Ureter (tissue), 1 donor: ENCODE measurements at regions not wholly inside any gene's neighbourhood (a gene's known extent, or its start where the extent isn't known, plus 50 kb on each side); places are given as distances from the start of the nearest gene placed in this dataset.
"Not testable (repeated sequence)": the region's sequence is repeated elsewhere in the genome, so short reads cannot be mapped to it uniquely, and the experiment has no call there.

Experiments
- DNase-seq: peaks from one replicate; pipeline ENCODE4 v3.0.0-alpha.2; 2020; ENCODE audit warnings: low spot score
- donor health status: DM: yes; HTN: yes; CAD: no.

DNA sequence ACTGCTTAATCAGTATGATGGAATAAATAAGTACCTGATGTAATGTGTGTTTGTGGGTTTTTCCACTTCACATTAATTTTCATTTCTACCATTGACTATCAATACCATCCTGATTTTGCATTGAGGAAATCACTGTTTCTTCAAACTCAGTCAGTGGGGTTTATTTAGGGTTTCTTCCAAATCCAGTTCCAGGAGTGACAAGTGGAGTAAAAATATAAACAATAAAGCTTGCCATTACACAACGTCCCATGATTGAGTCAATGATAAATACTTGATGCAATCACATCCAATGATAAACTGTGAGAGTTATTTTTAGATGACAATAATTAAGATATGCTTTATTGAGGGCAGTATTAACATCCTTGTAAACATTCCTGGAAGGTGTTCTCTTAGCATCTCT, 1037.4 kb upstream of the GJE1 start:
- no peak for DNase-seq

DNA sequence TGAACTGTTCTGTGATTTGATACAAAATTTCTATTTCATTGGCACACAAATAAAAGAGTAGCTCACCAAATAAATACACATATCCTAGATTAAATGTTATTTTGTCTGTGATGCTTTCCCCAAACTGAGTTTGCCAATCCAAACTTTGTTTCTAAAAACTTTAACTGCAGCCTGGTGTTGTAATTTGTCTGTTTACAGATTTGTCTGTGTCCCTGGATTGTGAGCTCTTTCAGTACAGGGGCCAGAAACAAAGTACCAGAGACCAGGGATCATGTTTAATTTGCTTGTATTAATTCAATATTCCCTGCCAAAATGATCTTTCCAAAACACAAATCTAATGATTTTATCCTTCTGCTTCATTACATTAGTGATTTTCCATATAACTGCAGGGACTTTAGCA, 1044.6 kb upstream of the GJE1 start:
- DNase-seq: no peak

DNA sequence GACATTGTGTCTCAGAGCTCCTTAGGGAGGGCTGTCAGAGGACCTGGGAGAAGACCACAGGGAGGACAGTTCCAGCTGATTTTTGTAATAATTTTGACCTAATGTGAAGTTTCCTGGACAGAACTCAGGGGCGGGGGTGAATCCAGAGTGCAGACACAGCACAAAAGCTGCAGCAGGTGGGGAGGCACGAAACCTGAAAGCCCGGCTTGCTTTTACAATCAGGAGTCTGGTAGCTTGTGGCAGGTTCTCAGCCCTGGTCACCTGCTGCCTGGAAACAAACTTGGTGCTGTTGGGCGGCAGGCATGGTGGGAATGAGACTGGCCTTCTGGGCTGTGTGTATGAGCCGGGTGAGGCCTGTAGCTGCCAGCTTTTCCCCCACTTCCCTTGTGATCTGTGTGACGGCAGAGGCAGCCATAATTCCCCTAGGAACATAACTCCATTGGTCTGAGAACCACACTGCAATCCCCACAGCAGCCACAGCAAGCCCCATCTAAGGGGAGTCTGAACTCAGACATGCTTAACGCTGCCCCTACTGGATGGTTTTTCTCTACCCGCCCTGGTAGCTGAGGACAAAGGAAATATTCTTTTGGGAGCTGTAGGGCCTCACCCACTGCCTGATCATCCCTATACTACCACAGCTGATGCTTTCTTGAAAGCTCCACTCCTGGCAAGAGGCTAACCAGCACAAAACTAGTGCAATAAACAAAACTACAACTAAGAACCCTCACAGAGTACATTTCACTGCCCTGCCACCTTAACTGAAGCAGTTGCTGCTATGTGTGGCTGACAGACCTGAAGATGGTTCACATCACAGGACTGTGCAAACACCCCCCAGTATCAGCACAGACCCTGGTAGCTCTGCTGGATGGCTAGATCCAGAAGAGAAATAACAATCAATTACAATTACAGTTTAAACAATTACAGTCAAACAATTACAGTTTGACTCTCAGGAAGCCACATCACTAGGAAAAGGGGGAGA, 1055.1 kb upstream of the GJE1 start:
- no peak for DNase-seq

DNA sequence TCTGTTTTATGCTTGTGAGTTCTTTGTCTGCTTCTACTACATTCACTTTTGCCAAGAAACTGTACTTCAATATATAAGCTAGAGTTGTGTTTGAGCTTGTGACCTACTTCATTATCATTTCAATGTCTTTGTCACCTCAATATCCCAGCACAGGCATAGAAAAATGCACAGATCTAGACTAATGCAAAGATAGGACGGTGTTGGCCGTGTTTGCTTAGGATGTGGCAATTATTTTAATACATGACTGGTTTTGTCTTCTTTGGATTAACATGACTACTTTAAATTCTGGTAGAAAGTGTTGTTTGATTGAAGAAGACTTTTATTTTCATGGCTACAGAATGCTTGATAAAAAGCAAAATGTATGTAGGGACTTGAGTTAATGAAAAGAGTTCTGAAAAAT, 1075.0 kb upstream of the GJE1 start:
- DNase-seq: no peak

DNA sequence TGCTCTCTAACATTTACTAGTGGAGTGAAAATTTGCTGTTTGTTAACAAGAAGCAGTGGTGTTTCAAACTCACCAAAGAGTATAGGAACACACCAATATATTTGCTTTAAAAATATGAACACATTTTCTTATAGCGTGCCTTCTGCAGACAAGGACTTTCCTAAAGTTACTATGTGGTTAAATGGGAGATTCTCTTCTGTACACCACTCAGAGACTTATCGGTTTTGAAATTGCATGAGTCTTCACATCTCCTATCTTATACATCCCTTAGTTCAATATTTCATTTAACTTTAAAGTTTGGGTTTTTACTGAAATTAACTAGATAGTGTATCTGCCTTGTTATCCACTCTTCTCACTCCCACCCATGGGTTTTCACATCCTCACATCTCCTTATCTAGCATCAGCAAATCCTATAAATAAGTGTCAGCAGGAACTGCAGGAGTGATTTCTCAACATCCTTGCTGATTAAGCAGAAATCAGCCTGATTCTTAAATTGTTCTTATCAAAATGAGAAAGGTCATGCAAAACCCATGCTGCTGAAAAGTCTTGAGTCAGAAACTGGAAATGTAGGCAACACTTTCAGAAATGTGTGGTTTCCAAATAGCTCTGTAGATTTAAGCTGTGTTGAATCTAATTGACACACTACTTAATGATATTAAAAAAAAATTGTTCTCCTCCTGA, 1075.6 kb upstream of the GJE1 start:
- DNase-seq: no peak

DNA sequence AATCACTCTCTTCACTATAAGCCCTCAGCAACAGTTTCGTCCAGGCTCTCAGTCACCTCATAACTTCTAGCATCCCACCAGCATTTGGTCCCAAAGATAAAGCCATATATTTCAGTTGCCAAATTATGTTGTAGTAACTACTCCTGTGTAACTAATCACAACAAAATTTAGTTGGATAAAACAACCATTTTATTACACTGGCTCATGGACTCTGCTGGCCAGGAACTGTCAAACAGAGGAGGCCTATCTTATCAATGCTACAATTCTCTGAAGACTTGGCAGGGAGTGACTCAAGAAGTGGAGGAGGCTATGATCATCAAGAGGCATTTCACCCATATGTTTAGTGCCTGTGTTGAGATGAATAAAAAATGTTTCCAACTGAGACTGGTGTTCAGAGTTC, 1082.3 kb upstream of the GJE1 start:
- DNase-seq: no peak

DNA sequence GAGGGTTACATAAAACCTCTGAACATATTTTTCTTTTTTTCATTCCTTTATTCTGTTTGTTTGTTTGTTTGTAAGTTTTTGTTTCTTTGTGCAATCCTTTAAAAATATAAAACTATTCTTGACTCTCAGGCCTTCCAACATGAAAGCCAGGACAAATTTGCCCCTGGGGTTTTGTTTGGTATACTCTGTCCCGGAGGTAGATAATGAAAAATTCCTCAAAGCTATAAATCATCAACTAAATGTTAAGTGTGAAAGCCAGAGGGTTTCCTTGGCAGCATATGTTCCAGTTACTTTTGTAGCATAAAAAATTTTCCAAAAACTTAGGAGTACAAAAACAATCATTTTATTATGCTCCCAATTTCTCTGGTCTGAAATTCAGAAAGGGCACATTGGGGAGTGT, 1084.3 kb upstream of the GJE1 start:
- no peak for DNase-seq

DNA sequence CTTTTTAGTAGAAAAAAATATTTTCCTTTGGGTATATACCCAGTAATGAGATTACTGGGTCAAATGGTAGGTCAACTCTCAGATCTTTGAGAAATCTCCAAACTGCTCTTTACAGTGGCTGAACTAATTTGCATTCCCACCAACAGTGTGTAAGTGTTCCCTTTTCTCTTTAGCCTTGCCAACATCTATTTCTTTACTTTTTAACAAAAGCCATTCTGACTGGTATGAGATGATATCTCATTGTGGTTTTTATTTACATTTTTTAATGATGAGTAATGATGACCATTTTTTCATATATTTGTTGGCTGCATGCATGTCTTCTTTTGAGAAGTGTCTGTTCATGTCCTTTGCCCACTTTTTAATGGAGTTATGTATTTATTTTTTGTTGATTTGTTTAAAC, 1086.2 kb upstream of the GJE1 start:
- DNase-seq: not testable (repeated sequence)

DNA sequence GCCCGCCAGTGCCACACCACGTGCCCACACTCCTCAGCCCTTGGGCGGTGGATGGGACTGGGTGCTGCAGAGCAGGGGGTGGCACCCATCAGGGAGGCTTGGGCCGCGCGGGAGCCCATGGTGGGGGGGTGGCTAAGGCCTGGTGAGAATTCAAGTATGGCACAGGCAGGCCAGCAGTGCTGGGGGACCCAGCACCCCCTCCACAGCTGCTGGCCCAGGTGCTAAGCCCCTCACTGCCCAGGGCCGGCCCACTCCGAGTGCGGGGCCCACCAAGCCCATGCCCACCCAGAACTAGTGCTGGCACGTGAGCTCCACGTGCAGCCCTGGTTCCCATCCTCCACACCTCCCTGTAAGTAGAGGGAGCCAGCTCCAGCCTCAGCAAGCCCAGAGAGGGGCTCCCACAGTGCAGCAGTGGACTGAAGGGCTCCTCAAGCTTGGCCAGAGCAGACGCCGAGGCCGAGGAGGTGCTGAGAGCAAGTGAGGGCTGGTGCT, 1091.1 kb upstream of the GJE1 start:
- DNase-seq: no peak

DNA sequence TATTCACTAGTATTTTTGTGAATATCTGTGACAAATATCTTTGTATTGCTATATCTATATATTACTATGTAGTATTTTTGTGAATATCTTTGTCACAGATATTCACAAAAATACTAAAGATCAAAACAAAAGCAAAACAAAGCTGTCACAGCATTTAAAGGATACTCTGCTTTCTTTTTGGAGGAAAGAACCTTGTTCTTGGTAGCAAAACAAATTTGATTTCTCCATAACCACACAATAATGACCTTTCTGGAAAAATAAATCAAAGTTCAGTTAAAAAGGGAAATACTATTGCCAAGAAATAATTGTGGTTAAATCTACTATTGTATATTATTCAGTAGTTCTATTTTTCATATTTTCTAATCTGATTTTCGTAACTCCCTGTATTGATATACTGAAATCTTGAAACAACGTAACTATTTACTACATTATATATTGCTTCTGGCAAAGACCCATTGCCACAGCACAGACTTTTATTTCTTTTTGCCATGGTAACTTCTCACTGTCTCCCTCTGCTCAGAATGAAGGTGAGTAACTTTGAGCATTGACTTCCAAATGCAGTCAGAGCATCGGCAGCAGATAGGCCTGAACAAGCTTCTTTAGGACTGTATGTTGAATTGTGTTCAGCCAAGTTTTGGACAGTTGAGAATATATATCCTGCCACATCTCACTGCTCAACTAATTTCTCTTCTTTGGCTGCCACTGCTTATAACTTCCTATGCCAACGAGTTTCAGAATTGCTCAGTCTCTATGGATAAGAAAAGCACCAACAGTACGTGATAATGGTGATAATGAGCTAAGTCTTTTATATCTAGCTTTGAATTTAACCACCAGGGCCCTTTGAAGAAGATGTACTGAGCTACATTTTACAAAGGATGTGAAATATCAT, 1097.2 kb upstream of the GJE1 start:
- DNase-seq: no peak

DNA sequence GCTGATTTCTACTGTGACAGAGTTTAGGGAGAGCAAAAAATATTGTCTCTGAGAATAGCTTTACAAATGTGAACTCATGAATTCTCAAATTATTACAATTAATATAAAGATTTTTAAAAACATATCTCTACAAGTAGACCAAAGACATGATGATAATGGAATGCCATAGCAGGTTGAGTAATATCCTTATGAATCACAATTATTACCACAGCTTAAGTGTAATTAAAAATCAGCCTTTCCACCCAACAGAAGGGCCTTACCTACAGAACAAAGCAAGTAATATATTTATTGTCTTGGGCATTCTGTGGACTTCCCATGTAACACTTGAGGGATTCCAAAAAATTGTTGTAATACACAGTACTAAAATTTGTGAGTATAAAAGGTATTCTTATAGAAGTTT, 1099.6 kb upstream of the GJE1 start:
- DNase-seq: no peak

DNA sequence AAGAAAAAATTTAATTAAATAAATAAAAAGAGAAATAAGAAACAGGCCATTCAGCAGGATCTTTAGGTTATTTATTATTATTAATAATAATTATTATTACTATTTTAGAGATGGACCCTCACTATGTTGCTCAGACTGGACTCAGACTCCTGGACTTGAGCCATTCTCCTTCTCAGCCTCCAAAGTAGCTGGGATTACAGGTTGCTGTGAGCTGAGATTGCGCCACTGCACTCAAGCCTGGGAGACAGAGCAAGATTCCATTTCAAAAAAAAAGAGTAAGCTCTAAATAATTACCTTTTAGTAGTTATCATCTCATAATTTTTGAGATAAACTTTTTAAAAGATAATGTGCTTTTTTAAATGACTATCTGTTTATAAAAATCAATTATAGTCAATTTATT, 1102.8 kb upstream of the GJE1 start:
- no peak for DNase-seq

DNA sequence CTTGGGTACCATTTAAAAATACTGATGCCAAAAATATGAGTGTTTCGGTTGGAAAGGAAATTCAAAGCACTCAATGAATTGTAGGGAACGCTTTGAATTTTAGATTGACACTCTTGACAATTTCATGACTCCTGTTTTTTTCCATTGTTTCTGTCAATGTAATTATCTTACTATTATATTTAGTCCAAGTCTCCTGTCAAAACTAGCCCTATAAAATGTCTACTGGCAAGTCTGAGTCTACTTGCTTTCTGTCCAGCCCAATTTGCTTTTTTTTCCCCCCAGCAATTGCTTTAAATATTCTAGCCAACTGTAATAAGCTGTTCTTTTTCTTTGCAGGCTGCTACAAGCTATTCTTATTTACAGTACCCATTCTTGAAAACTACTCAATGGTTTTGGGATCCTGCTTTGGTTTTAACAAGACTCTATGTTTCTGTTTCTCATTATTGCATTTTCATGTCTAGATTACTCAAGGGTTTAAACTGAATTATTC, 1103.9 kb upstream of the GJE1 start:
- DNase-seq: no peak

DNA sequence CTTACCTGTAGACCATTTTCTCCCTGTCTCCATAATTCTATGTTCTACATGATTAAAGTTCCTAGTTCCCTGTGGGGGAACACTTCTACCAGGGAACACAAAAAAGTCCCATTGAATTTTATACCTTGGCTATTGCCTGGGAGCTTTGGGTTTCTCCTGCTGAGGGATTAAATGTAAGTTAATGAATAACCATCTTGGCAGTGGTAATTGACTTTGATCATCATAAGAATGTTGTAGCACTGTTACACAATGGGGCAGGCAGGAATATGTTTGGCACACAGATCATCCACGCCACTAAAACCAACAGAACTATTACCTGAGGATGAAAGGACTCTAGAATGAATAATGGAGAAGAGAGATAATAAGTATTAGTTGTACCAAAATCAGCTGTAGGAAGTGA, 1106.2 kb upstream of the GJE1 start:
- DNase-seq: no peak

DNA sequence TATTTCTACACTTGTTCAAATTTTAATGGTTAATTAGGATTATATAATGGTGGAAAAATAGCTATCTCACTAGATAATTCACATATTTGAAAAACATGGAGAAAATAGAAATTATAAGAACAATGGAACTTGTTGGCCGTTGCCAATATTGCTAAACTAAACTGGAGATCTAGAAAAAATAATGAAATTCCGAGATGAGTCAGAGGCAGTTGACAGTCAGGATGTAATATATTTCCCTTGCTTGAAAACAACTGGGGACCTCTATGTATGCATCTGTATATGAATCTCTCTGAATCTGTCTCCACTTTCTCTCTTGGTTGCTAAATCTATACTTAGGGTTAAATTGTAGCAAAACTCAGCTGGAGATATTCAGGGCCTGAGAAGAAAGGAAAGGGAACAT, 1108.2 kb upstream of the GJE1 start:
- DNase-seq: no peak

DNA sequence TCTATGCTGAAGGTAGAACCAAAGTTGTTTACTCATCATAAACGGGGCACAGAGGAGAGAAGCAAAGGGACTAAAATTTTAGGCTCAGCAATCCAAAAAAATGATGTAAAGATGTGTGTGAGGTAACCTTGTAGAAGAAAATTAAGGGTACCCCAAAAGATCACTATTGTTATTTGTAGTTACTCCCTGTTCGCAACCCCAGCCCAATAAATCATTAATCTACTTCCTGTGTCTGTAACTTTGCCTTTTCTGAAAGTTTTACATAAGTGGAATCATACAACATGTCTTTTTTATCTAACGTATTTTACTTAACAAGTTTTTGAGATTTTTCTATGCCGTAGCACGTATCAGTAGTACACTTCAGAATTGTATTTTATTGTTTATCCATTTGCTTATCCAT, 1114.8 kb upstream of the GJE1 start:
- no peak for DNase-seq

DNA sequence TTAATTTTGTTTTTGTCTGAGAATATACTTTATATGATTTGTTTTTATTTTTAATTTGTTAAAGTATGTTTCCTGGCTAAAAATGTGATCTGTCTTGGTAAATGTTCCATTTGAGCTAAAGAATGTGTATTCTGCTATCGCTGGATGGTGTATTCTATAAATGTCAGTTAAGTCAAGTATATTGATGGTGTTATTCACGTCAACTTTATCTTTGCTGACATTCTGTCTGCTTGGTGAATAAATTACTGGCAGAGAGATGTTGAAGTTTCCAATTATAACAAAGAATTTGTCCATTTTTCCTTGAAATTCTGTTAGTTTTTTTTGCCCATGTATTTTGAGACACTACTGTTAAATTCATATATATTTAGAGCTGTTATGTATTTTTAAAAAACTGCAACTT, 1131.8 kb upstream of the GJE1 start:
- no peak for DNase-seq

DNA sequence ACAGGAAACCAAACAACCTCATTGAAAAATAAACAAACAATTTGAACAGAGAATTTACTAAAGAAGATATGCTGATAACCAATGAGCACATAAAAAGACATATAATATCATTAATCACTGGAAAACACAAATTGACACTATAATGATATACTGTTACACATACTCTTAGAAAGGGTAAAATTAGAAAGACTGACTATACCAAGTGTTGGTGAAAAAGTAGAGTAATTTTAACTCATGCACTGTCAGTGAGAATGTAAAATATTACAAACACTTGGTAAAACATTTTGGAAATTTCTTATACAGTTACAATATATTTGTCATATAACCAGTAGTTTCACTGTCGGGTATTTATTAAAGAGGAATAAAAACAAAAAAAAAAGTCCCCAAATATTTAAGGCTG, 1139.2 kb upstream of the GJE1 start:
- DNase-seq: no peak

DNA sequence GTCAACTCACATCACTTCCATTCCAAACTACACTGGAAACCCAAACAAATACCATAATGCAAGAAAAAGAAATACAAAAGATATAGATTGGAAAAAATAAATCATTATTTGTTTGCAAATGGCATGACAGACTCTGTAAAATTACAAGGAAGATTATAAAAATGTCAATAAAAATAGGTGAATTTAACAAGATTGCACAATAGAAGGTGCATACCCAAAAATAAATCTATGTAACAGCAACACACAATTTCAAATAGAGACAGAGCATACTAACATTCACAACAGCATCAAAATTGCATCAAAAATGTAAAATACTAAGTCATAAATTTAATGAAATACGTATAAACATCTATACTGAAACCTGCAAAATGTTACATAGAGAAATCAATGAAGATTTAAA, 1140.0 kb upstream of the GJE1 start:
- DNase-seq: no peak

DNA sequence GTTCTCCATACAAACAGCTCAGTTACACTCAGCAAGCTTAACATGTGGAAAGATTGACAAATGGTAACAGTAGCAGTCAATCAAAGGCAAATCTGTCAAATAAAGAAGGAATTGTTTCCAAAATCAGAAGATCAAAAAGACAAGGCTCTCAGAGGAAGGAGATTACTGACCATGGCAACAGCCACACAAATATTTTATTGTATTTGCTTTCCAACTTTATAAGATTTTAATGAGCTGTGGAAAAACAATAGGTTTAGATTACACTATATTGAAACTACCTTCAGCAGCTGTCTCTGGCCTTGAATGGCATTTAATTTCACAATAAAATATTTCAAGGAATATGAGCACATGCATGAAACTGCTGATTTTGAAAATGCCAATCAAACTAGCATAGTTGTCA, 1143.9 kb upstream of the GJE1 start:
- no peak for DNase-seq

DNA sequence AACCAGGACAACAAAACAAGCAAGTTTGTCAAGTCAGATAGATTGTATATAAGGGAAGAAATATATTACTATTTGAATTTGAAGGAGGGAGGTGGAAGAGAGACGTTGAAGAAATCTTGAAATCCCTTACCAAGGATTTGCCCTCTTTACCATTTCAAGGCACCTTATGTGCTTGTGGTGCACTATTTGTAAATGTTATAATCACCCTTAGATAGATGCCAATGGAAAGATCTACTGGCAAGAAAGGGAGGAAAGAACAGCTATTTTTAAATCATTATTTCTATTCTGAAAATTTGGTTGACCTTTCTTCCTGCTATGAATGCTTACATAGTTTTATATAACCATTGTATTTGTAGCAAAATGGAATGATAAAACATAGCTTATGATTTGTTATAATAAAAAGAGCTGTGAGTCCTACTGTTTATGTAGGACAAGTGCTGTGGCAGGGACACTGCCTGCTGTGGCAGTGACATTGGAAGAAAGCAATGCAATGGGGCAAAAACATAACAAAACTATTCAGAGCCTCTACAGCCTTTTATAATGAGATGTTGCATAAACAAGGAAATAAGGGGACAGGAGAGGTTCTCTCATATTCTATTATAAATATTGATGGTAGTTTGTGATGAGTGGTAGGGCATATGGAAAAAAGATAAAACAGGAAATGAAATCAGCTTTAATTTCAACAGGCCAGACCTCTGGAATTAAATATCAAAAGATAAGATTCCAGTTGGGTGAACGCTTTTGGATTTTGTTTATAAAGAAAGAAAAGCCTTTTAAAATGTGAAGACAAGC, 1145.2 kb upstream of the GJE1 start:
- no peak for DNase-seq
